ENCODE measurements at regions not wholly inside any gene's neighbourhood (a gene's known extent, or its start where the extent isn't known, plus 50 kb on each side); places are given as distances from the start of the nearest gene placed in this dataset.
A peak's percentile ranks its signal among the peaks of the same experiment; 100 is the strongest.

GRCh38 chr2:38509947-38510326 lies 92.8 kb downstream of the HNRNPLL start:
- DNase-seq (ENCODE audit: low read depth), result no peak
- no peak overlapping the region for H3K4me3 ChIP-seq (ENCODE audit: low read depth, low read length)
- no peaks in the 10 kb centered on the region for H3K36me3 ChIP-seq (ENCODE audit: control insufficient read depth, insufficient read depth, low read length)
- no peaks in the 10 kb centered on the region for H3K27me3 ChIP-seq (ENCODE audit: control insufficient read depth, insufficient read depth, low read length)
- TF ChIP-seq, protein P1, sequence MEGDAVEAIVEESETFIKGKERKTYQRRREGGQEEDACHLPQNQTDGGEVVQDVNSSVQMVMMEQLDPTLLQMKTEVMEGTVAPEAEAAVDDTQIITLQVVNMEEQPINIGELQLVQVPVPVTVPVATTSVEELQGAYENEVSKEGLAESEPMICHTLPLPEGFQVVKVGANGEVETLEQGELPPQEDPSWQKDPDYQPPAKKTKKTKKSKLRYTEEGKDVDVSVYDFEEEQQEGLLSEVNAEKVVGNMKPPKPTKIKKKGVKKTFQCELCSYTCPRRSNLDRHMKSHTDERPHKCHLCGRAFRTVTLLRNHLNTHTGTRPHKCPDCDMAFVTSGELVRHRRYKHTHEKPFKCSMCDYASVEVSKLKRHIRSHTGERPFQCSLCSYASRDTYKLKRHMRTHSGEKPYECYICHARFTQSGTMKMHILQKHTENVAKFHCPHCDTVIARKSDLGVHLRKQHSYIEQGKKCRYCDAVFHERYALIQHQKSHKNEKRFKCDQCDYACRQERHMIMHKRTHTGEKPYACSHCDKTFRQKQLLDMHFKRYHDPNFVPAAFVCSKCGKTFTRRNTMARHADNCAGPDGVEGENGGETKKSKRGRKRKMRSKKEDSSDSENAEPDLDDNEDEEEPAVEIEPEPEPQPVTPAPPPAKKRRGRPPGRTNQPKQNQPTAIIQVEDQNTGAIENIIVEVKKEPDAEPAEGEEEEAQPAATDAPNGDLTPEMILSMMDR (IDR thresholded peaks at IDR 0.05; ENCODE audit: insufficient read depth, low read length, poor library complexity, severe bottlenecking), result no peak

DNA sequence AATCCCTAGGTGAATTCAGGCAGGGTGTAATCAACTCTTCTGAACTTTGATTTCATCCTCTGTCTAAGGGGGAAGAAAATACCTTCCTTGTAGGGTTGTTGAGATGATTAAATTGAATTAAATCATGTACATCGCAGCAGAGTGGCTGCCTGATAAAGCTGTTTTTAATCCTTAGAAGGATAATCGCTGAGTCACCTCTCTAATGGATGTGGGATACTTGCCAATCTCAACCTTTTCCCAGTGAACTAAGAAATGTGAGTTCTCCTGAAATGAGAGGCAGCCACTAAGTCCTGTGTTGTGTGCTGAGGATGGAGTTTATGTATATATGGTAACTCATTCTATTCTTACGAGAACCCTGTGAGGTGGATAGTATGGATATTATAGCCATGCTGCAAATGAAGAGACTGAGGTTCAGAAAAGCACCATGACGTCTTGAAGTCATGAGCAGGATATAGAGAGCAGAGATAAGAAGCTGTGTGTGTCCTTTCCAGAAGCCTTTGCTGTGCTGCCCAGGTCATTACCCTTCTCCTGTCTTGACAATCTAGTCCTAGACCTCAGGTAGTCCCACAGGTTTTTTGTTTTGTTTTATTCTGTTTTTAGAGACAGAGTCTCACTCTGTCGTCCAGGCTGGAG lies 93.3 kb downstream of the HNRNPLL start:
- Histone ChIP-seq H3K4me3 (ENCODE audit: low read depth, low read length) (no peak overlapping the region), H3K36me3 (ENCODE audit: control insufficient read depth, insufficient read depth, low read length) (no peaks in the 10 kb centered on the region), H3K27me3 (ENCODE audit: control insufficient read depth, insufficient read depth, low read length) (no peaks in the 10 kb centered on the region)
- peak; percentile 32 for DNase-seq (ENCODE audit: low read depth)
- TF ChIP-seq, protein P1 (IDR thresholded peaks at IDR 0.05; ENCODE audit: insufficient read depth, low read length, poor library complexity, severe bottlenecking), result no peak

DNA sequence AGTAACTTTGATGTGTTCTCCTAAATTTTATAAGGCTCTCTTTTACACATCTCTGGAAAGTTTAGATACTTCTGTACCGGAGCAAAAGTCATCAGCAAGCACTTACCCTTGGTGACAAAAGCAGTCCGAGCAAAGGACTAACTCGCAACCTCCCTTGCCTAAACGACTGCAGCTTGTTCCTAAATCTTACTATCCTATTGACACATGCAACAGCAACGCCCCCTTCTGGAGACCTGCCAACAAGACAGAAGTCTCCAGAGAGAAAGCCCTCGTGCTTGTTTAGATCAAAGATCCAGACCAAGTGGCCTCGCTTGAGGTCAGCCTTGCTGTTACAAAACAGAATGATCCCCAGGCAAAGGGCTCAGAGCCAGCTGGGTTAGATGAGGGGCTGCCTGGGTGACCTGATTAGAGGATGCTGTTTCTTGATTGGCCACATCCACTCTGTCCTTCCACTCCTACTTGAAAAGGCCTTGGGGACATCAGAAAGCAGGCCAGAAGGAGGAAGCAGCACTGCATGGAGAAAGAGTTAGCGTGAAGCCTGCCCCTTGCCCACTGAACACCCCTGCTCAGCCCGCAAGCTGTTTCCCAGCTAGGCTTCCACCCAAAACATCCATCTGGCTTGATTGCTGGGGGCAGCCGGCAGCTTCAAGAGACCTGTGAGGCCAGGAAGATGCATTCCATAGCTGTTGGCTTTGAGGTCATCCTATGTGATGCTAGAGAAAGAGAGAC lies 94.3 kb downstream of the HNRNPLL start:
- TF ChIP-seq, protein P1 (IDR thresholded peaks at IDR 0.05; ENCODE audit: insufficient read depth, low read length, poor library complexity, severe bottlenecking), result peak; percentile 67
- no peaks in the 10 kb centered on the region for H3K27me3 ChIP-seq (ENCODE audit: control insufficient read depth, insufficient read depth, low read length)
- peak; percentile 39 for DNase-seq (ENCODE audit: low read depth)
- no peaks in the 10 kb centered on the region for H3K36me3 ChIP-seq (ENCODE audit: control insufficient read depth, insufficient read depth, low read length)
- no peak overlapping the region for H3K4me3 ChIP-seq (ENCODE audit: low read depth, low read length)

DNA sequence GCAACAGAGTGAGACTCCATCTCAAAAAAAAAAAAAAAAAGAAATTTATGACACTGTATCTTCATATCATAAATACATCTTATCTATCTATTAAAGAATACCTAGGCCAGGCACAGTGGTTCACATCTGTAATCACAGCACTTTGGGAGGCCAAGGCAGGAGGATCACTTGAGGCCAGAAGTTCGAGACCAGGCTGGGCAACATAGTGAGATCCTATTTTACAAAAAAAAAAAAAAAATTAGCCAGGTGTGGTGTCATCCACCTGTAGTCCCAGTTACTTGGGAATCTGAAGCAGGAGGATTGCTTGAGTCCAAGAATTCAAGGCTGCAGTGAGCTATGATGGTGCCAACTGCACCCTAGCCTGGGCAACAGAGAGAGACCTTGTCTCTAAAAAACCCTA lies 95.0 kb downstream of the HNRNPLL start:
- H3K4me3 ChIP-seq (ENCODE audit: low read depth, low read length), result no peak overlapping the region
- H3K36me3 ChIP-seq (ENCODE audit: control insufficient read depth, insufficient read depth, low read length), result no peaks in the 10 kb centered on the region
- no peak for DNase-seq (ENCODE audit: low read depth)
- TF ChIP-seq, protein P1 (IDR thresholded peaks at IDR 0.05; ENCODE audit: insufficient read depth, low read length, poor library complexity, severe bottlenecking), result no peak
- no peaks in the 10 kb centered on the region for H3K27me3 ChIP-seq (ENCODE audit: control insufficient read depth, insufficient read depth, low read length)

- DNase-seq (ENCODE audit: low read depth), result no peak
- no peaks in the 10 kb centered on the region for H3K27me3 ChIP-seq (ENCODE audit: control insufficient read depth, insufficient read depth, low read length)
- no peak overlapping the region for H3K4me3 ChIP-seq (ENCODE audit: low read depth, low read length)
- no peaks in the 10 kb centered on the region for H3K36me3 ChIP-seq (ENCODE audit: control insufficient read depth, insufficient read depth, low read length)
- TF ChIP-seq, protein P1 (IDR thresholded peaks at IDR 0.05; ENCODE audit: insufficient read depth, low read length, poor library complexity, severe bottlenecking), result no peak
Observed at GRCh38 chr2:38505779-38506178, 96.9 kb downstream of the HNRNPLL start.
